T-helper 9 cell (primary cell): ENCODE measurements at regions not wholly inside any gene's neighbourhood (a gene's known extent, or its start where the extent isn't known, plus 50 kb on each side); places are given as distances from the start of the nearest gene placed in this dataset.

ENCODE experiments used
- DNase-seq: peaks from one replicate; pipeline ENCODE4 v3.0.0-alpha.2; 2020

GRCh38 chr3:70789878-70790277 lies 477.4 kb upstream of the MDFIC2 start:
- no peak for DNase-seq

- no peak for DNase-seq
Observed at GRCh38 chr3:70780790-70781189, 468.4 kb upstream of the MDFIC2 start.

- no peak for DNase-seq
Observed at GRCh38 chr3:70779296-70779695, 466.9 kb upstream of the MDFIC2 start.

GRCh38 chr3:70776081-70776480 lies 463.6 kb upstream of the MDFIC2 start:
- no peak for DNase-seq

GRCh38 chr3:70775257-70775656 lies 462.8 kb upstream of the MDFIC2 start:
- DNase-seq = no peak

- DNase-seq = no peak
Observed at GRCh38 chr3:70774641-70775040, 462.2 kb upstream of the MDFIC2 start.

GRCh38 chr3:70771426-70772147 lies 459.1 kb upstream of the MDFIC2 start:
- DNase-seq = no peak

- no peak for DNase-seq
Observed at GRCh38 chr3:70770650-70771049, 458.2 kb upstream of the MDFIC2 start.

- no peak for DNase-seq
Observed at GRCh38 chr3:70766301-70766700, 453.9 kb upstream of the MDFIC2 start.

GRCh38 chr3:70763894-70764293 lies 451.5 kb upstream of the MDFIC2 start:
- no peak for DNase-seq

- DNase-seq = no peak
Observed at GRCh38 chr3:70757658-70758057, 445.2 kb upstream of the MDFIC2 start.

- DNase-seq = no peak
Observed at GRCh38 chr3:70755526-70755925, 443.1 kb upstream of the MDFIC2 start.

- DNase-seq = no peak
Observed at GRCh38 chr3:70754314-70754713, 441.9 kb upstream of the MDFIC2 start.

- DNase-seq = no peak
Observed at GRCh38 chr3:70753572-70753971, 441.1 kb upstream of the MDFIC2 start.

- DNase-seq = no peak
Observed at GRCh38 chr3:70752051-70752450, 439.6 kb upstream of the MDFIC2 start.

GRCh38 chr3:70749122-70749521 lies 436.7 kb upstream of the MDFIC2 start:
- no peak for DNase-seq

GRCh38 chr3:70748593-70748992 lies 436.2 kb upstream of the MDFIC2 start:
- DNase-seq = no peak

GRCh38 chr3:70747847-70748246 lies 435.4 kb upstream of the MDFIC2 start:
- no peak for DNase-seq

- no peak for DNase-seq
Observed at GRCh38 chr3:70744536-70744935, 432.1 kb upstream of the MDFIC2 start.

GRCh38 chr3:70743754-70744153 lies 431.3 kb upstream of the MDFIC2 start:
- DNase-seq = no peak

GRCh38 chr3:70742081-70742480 lies 429.6 kb upstream of the MDFIC2 start:
- DNase-seq = no peak

- DNase-seq = no peak
Observed at GRCh38 chr3:70740872-70741271, 428.4 kb upstream of the MDFIC2 start.

- no peak for DNase-seq
Observed at GRCh38 chr3:70740071-70740470, 427.6 kb upstream of the MDFIC2 start.

- no peak for DNase-seq
Observed at GRCh38 chr3:70738291-70738681, 425.8 kb upstream of the MDFIC2 start.

GRCh38 chr3:70737666-70738290 lies 425.3 kb upstream of the MDFIC2 start:
- no peak for DNase-seq
